NT2/D1 (cell line): ENCODE measurements at regions not wholly inside any gene's neighbourhood (a gene's known extent, or its start where the extent isn't known, plus 50 kb on each side); places are given as distances from the start of the nearest gene placed in this dataset.

Experiments used
- DNase-seq: peaks from one replicate; pipeline ENCODE4 v3.0.0-alpha.2; 2011; ENCODE audit warnings: low read depth, low spot score
- H3K27me3 ChIP-seq: 2 replicates; pipeline ENCODE4 v1.6.0; 2011; ENCODE audit warnings: mild to moderate bottlenecking; ENCODE audit not compliant: insufficient read length, insufficient read depth
- H3K36me3 ChIP-seq: 2 replicates; pipeline ENCODE4 v1.6.1; 2011; ENCODE audit warnings: mild to moderate bottlenecking, low read length, mixed read lengths; ENCODE audit not compliant: insufficient read depth, insufficient read length
- H3K4me1 ChIP-seq: 2 replicates; pipeline ENCODE4 v1.5.1; 2011; ENCODE audit not compliant: insufficient read depth, insufficient read length
- H3K4me3 ChIP-seq: 2 replicates; pipeline ENCODE4 v1.5.1; 2011; ENCODE audit warnings: low read depth; ENCODE audit not compliant: insufficient read length
- H3K9ac ChIP-seq: 2 replicates; pipeline ENCODE4 v1.6.0; 2011; ENCODE audit warnings: low read depth; ENCODE audit not compliant: insufficient read length
- H3K9me3 ChIP-seq: 2 replicates; pipeline ENCODE4 v1.5.1; 2011; ENCODE audit warnings: mild to moderate bottlenecking, low read length; ENCODE audit not compliant: insufficient read depth
- SUZ12 ChIP-seq: IDR thresholded peaks from 2 replicates; pipeline ENCODE4 v1.6.1; 2011; ENCODE audit not compliant: insufficient read length, insufficient read depth; ENCODE audit errors: extremely low read depth
- YY1 ChIP-seq: IDR thresholded peaks from 2 replicates; pipeline ENCODE4 v1.6.1; 2011; ENCODE audit not compliant: insufficient read length, insufficient read depth
- ZNF274 ChIP-seq: IDR thresholded peaks from 2 replicates; pipeline ENCODE4 v1.6.1; 2011; ENCODE audit warnings: mild to moderate bottlenecking, low read depth, low read length

DNA sequence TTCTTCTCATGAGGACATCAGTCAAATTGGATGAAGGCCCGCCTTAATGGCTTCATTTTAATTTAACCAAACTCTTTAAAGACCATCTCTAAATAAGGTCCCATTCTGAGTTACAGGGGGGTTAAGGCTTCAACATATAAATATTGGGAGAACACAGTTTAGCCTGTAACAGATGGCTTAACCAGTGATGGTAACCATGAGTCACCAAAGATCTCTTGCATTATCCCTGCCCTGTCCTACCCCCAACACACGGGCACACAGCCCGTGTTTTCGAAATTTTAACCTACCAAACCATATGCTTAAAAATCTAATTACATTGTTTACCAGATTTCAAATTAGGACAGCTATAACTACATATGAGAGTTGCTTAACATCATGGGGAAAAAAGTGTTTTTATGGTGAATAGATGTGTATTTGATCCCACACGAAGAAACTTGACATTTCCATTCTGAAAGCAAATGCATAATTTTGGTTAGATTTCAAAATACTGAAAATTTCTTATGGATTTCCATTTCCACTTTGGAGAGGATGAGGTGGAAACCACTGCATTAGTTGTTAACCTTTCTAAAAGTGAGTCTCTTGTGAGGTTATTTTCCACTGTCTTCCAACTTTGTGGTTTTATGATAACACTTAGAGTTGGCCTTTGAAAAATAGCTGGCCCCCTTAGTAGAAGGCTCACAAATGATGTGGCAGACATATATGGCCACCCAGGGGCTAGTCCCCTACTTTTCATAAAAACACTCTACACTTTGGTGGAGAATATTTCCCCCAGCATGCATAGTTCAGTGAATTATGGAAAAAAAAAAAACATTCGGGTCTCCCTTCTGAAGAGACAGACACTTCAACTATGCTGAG, 849.3 kb downstream of the TLE1 start:
- no peak for DNase-seq
- TF ChIP-seq YY1 (no peak), ZNF274 (no peak), SUZ12 (no peak)
- no peak overlapping the region for H3K4me3 ChIP-seq
- H3K4me1 ChIP-seq = no peaks in the 10 kb centered on the region
- H3K9ac ChIP-seq = no peak overlapping the region
- H3K9me3 ChIP-seq = no peaks in the 10 kb centered on the region
- H3K36me3 ChIP-seq = no peaks in the 10 kb centered on the region
- no peaks in the 10 kb centered on the region for H3K27me3 ChIP-seq

DNA sequence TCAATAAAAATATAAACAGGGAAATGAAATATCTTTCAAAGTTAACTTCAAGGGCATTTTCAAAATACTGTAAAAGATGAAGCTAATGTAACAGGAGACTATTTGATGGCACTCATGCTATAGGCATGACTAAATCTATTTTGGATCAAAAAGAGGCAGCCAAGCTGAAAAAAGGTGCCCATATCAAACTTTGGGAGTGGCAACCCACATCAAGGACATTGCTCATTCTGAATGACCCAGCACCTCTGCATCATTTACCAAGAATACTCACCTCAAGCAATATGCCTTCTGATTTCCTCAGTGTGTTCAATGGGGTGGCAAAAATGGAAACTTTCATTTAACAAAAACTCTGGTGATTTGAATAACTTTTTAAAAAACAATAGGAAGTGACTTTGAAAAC, 853.3 kb downstream of the TLE1 start:
- DNase-seq = no peak
- no peaks in the 10 kb centered on the region for H3K36me3 ChIP-seq
- no peak overlapping the region for H3K9ac ChIP-seq
- H3K4me3 ChIP-seq = no peak overlapping the region
- no peaks in the 10 kb centered on the region for H3K9me3 ChIP-seq
- H3K4me1 ChIP-seq = no peaks in the 10 kb centered on the region
- no peak for TF ChIP-seq SUZ12
- TF ChIP-seq ZNF274 = no peak
- TF ChIP-seq YY1 = no peak
- no peaks in the 10 kb centered on the region for H3K27me3 ChIP-seq

DNA sequence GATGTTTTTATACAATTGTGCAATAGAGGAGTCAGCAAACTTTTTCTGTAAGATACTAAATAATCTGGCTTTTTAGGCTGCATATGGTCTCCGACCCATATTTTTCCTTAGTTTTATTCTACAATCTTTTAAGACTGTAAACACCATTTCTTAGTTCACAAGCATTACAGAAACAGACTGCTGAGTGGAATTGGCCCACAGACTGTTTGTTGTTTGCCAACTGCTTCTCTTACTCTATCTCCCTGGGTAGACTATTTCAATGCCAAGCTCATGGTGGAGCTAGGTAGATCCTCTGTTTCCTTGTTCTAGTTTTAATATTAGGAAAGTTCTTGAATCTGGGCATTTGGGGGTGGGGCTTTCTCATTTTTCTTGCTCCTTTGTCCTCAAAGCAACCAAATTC, 857.6 kb downstream of the TLE1 start:
- Histone ChIP-seq H3K9me3 (no peaks in the 10 kb centered on the region), H3K9ac (no peak overlapping the region), H3K4me3 (no peak overlapping the region), H3K4me1 (no peaks in the 10 kb centered on the region), H3K36me3 (no peaks in the 10 kb centered on the region), H3K27me3 (no peaks in the 10 kb centered on the region)
- no peak for DNase-seq
- TF ChIP-seq ZNF274 (no peak), YY1 (no peak), SUZ12 (no peak)

DNA sequence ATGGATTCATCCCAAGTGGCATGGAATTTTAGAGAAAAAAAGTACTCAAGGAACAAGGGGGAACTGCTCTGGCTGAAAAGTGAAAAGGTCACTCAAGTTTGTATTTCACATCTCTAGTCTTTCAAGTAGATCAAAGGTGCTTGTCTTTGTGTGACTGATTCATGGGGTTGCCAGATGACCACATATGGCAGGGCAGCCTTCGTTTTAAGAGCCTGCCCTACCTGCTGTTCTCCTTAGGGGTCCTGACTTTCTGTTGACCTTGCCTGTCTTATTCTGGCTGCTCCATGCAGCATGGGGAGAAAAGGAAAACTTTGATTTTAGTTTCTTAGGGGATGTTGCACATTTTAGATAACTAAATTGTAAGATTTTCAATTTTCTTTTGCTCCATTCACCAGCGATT, 877.7 kb downstream of the TLE1 start:
- no peaks in the 10 kb centered on the region for H3K27me3 ChIP-seq
- no peak overlapping the region for H3K9ac ChIP-seq
- H3K9me3 ChIP-seq = no peaks in the 10 kb centered on the region
- H3K4me1 ChIP-seq = no peaks in the 10 kb centered on the region
- no peaks in the 10 kb centered on the region for H3K36me3 ChIP-seq
- H3K4me3 ChIP-seq = no peak overlapping the region
- no peak for TF ChIP-seq SUZ12
- TF ChIP-seq YY1 = no peak
- TF ChIP-seq ZNF274 = no peak
- DNase-seq = no peak

DNA sequence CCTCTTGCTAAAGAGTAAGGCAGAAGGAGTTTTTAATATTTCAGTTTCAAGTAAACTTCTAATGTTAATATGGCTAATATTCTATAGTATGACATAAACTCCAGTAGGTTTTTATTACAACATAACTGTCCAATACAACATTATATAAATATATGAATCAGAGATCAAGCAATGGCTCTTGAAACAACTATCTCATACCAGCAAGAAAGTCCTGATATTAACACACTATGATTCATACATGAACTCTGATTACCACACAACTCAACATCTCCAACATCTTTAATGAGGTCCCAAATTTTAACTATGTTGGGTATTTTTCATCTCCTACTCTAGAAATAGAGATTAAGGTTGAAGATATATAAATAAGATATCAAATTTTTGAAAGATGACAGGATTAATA, 878.3 kb downstream of the TLE1 start:
- DNase-seq = no peak
- no peak for TF ChIP-seq ZNF274
- TF ChIP-seq SUZ12 = no peak
- H3K9me3 ChIP-seq = no peaks in the 10 kb centered on the region
- no peaks in the 10 kb centered on the region for H3K36me3 ChIP-seq
- H3K4me3 ChIP-seq = no peak overlapping the region
- H3K4me1 ChIP-seq = no peaks in the 10 kb centered on the region
- no peak overlapping the region for H3K9ac ChIP-seq
- H3K27me3 ChIP-seq = no peaks in the 10 kb centered on the region

DNA sequence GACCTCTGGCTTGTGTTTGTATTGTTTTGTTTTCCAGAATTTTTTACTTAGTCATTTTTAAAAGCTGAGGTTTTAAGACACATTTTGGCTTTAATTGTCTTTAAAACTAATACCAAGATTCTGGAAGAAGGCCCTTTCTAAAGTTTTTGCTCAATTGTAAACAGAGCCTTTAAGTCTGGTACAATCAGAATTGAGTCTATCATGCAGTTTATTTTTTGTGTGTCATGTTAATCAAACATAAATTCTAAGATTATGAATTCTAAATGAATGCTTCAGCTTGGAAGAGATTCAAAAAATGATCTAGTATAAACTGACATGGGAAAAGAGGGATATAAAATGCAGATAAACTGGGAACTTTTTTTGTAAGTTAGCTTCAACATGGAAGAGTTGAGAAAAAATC, 882.7 kb downstream of the TLE1 start:
- Histone ChIP-seq H3K9me3 (no peaks in the 10 kb centered on the region), H3K27me3 (no peaks in the 10 kb centered on the region), H3K9ac (no peak overlapping the region), H3K4me1 (no peaks in the 10 kb centered on the region), H3K4me3 (no peak overlapping the region), H3K36me3 (no peaks in the 10 kb centered on the region)
- DNase-seq = no peak
- TF ChIP-seq ZNF274 (no peak), SUZ12 (no peak), YY1 (no peak)

DNA sequence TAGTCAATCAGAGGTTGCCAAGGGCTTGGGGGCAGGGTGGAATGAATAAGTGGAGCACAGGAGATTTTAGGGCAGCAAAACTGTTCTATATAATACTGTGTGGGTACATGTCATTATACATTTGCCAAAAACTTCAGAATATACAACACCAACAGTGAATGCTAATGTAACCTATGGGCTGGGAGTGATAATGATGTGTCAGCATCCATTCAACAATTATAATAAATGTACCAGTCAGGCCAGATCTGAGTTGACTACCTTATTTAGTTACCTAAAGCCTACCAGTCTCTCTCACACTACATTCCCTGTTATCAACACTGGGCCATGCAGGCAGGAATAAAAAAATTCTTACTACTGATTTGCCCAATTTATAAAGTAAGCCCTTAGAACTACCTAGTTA, 884.5 kb downstream of the TLE1 start:
- no peaks in the 10 kb centered on the region for H3K36me3 ChIP-seq
- no peaks in the 10 kb centered on the region for H3K4me1 ChIP-seq
- TF ChIP-seq ZNF274 (no peak), YY1 (no peak), SUZ12 (no peak)
- H3K9me3 ChIP-seq = no peaks in the 10 kb centered on the region
- H3K4me3 ChIP-seq = no peak overlapping the region
- H3K9ac ChIP-seq = no peak overlapping the region
- DNase-seq = no peak
- H3K27me3 ChIP-seq = no peaks in the 10 kb centered on the region
